DMS153 treated with DMSO at 0.1 percent for 48 hours (cell line): ENCODE measurements at regions not wholly inside any gene's neighbourhood (a gene's known extent, or its start where the extent isn't known, plus 50 kb on each side); places are given as distances from the start of the nearest gene placed in this dataset.
"Not testable (repeated sequence)": the region's sequence is repeated elsewhere in the genome, so short reads cannot be mapped to it uniquely, and the experiment has no call there.

ENCODE experiments used
- DNase-seq: peaks from one replicate; lab custom pipeline; 2025; ENCODE audit not compliant: unreplicated experiment; lab: John Stamatoyannopoulos, UW

GRCh38 chr3:59506191-59506590, 456.4 kb upstream of the CFAP20DC start:
- DNase-seq, result no peak

- no peak for DNase-seq
These were observed 453.6 kb upstream of the CFAP20DC start for GRCh38 chr3:59503441-59503840.

DNA sequence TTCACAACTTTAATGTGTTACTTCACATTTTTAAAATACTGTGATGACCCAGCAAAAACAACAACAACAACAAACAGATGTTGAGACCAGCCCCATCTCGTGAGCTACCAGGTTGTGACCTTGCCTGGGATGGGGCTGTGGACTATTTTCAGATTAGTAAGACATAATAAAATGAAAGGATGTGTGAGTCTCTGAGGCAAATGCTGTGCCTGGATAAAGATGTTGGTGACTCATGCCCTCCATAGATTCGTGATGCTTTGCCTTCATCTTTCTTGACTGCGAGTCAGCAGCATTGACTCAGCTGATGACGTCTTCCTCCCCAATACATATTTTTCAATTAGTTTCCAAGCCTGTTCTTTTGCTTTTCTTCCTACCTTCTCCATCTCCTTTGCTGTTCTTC, 453.0 kb upstream of the CFAP20DC start:
- DNase-seq, result no peak

- DNase-seq, result no peak
These were observed 450.1 kb upstream of the CFAP20DC start for GRCh38 chr3:59499954-59500353.

- DNase-seq, result no peak
These were observed 449.2 kb upstream of the CFAP20DC start for GRCh38 chr3:59499000-59499399.

GRCh38 chr3:59496250-59496649, 446.4 kb upstream of the CFAP20DC start:
- no peak for DNase-seq

DNA sequence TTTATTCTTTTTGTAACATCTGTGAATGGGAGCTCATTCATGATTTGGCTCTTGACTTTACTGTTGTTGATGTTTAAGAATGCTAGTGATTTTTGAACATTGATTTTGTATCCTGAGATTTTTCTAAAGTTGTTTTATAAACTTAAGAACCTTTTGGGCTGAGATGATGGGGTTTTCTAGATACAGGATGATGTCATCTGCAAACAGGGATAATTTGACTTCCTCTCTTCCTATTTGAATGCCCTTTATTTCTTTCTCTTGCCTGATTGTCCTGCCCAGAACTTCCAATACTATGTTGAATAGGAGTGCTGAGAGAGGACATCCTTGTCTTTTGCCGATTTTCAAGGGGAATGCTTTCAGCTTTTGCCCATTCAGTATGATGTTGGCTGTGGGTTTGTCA, 445.1 kb upstream of the CFAP20DC start:
- not testable (repeated sequence) for DNase-seq

DNA sequence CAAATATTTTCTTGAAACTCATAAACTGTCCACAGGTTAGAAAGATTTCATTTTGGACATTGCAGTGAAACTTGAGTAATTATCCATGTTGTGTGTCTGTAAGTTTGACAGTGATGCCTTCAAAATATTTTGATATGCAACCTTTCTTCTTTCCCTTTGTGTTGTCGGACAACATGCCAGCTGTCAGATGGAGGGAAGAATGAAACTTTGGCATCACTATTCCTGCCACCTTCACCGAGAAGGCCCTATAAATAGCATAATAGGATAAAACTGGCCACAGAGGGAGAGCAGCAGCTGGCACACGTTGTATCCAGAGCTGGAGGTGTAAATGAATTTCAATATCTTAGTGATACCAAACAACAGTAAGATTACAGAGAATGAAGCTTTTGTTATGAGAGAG, 436.7 kb upstream of the CFAP20DC start:
- DNase-seq, result no peak

- DNase-seq, result no peak
These were observed 433.4 kb upstream of the CFAP20DC start for GRCh38 chr3:59483191-59483590.

- DNase-seq, result no peak
These were observed 432.9 kb upstream of the CFAP20DC start for GRCh38 chr3:59482684-59483083.

- no peak for DNase-seq
These were observed 432.1 kb upstream of the CFAP20DC start for GRCh38 chr3:59481776-59482400.

GRCh38 chr3:59480486-59480995, 430.7 kb upstream of the CFAP20DC start:
- no peak for DNase-seq

DNA sequence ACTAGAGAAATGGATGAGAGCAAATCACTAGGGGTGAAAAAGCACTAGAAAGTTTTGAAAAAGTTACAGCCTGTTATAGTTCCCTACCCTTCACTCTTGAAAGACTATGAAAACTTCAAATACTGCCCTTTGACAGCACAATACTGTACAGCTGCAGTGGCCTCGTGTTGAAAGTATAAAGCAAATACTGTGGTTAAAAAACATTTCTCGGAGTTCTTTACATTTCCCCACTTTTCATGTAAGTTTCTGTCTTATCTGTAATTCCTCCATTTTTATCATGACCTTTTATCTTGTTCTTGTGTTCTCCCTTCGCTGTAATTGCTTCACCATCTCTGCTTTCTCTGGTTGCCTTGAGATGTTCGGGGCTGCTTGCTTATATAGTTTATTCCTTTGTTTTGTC, 423.8 kb upstream of the CFAP20DC start:
- no peak for DNase-seq

DNA sequence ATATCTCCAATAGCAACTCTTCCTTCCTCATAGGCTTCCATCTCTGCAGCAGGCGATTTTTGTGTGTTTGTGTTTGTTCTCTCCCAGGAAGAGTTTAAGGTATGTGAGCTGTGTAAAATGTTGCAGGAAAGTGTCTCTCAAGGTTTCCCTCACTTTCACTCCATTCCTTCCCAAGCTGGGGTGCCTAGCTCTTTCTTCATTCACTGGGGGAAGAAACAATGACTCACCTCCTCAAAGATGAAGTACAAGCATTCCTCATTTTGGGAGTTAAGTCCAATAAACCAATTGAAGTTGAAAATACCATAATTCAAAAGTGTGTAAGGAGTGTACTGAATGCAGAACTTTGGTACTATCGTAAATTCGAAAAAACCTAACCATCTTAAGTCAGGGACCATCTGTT, 422.7 kb upstream of the CFAP20DC start:
- DNase-seq, result no peak

DNA sequence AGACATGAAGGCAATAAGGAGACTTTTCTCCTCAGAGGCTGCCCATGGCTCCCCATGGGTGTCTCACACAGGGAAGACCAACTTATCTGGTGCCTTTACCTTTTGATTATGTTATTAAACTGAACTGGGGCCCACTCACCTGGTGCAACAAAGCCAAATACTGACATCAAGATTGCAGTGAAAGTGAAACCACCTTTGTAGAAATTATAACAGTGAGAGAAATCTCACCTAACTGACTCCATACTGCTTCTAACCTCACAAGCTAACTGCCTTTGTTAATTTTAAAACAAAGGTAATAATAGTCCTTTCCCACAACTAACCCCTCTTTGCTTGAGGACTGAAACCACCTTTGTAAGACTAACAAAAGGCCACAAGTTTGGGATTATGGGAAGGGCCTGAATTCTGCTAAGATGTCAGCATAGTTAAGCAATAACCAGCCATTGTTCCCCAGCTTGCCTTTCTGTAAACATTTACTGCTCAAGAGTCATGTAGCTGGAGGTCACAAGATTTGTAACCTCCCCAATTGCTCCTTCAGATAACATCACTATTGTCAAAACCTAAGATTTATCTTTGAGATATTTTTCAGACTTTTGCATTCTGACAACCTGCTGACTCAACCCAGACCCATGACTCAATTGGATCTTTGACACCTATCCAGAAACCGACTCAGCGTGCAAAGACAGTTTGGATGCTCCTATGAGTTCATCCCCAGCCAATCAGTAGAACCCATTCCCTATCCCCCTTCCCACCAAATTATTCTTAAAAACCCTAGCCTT, 420.3 kb upstream of the CFAP20DC start:
- DNase-seq, result no peak

DNA sequence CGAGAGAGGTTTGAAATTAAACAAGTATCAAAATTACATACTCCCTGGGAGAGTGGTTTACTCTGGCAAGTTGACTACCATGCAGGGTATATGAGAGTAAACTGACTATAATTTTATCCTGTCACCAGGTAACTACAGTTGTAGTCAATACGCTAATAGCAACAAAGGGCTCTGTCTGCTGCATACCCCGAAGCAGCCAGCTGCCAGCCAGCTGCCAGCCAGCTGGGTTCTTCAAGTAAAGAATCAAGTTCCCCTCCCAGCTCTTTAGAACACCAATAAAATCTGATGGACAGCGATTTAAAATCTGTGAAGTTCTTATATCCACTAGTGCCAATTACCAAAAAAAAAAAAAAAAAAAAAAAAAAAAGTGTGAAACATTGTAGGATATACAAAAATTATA, 417.7 kb upstream of the CFAP20DC start:
- no peak for DNase-seq

DNA sequence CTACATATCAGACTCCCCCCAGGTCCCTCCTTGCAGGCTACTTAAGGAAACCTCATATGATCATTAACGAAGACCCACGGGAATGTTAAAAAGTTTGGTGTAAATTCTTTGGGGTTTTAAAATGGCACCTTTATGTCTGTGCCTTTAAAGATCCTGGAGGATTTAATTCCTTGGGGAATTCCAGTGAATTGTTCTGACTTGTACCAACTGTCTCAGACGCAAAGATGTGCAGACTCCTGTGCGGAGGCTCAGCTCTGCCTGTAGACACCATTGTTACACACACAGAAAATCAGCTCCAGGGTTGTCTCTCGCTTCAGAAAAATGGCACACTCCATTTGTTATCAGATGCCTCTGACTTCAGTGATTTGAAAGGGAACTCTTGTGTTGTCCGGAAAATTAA, 414.4 kb upstream of the CFAP20DC start:
- DNase-seq, result no peak

- DNase-seq, result no peak
These were observed 413.4 kb upstream of the CFAP20DC start for GRCh38 chr3:59463253-59463652.

DNA sequence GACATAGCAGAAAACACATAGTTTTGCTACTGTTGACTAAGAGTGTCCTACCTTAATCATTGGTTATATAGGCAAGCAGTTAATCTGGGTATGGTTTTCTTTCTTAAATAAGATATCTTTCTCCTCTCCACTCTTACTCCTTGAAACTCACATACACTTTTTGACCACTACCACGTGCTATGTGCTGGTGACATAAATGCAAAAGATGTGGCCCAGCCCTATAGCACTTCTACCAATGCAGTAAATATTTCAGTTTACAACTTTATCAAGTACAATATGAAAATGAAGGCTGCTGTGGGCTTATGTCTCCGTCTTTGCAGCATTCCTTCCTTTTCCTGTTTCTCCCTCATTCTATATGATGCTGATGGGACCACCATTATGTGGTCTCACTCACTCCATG, 410.2 kb upstream of the CFAP20DC start:
- no peak for DNase-seq

GRCh38 chr3:59456852-59457485, 407.1 kb upstream of the CFAP20DC start:
- DNase-seq, result no peak

DNA sequence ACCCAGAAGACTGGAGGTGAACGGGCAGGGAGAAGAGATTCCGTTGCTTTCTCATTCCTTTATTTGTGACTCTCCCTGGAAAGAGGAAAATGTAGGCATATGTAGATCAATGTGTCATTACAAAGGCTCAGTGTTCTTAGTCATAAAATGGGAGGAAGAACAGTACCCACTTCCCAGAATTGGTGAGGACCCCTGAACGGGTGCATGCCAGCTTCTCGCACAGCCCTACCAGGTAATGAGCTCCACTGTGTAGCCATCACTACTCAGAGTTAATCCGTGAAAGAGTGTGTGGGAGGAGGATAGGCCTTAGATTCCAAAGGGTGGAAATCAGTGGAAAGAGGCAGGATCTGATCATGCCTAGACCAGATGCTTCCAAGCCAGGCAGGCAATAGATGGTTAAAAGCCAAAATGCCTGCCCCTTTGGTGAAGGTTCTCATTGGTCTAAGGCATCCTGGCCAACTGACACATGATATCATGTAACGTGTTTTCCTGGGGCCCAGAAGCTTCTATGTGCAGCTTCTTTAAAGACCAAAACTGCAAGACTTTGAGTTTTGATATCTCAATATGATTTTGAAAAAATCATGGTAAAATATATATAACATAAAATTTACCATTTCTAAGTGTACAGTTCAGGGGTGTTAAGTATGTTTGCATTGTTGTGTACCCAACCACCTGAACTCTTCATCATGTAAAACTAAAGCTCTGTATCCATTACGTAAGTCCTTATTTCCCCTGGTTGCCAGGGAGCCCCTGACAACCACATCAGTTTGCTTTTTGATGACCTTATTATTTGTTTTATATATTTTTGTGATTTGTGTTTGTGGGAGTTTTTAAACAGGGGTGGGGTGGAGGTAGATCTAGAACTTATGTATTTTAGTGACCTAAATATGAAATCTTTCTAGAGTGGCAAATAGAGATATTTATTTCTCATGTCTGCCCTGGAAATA, 402.2 kb upstream of the CFAP20DC start:
- no peak for DNase-seq
